Type B pancreatic cell (in vitro differentiated cells): ENCODE measurements at regions not wholly inside any gene's neighbourhood (a gene's known extent, or its start where the extent isn't known, plus 50 kb on each side); places are given as distances from the start of the nearest gene placed in this dataset.

Source experiments
- DNase-seq: peaks from one replicate; pipeline ENCODE4 v3.0.0; 2021; ENCODE audit warnings: mixed read lengths; ENCODE audit not compliant: unreplicated experiment; ENCODE audit errors: extremely low spot score
- H3K27ac Mint-ChIP-seq: 2 replicates; pipeline ENCODE4 v1.8.0; 2021; ENCODE audit warnings: mild to moderate bottlenecking, mixed read lengths
- H3K27me3 Mint-ChIP-seq: 2 replicates; pipeline ENCODE4 v1.8.0; 2021; ENCODE audit warnings: mixed read lengths
- H3K36me3 Mint-ChIP-seq: 2 replicates; pipeline ENCODE4 v1.8.0; 2021; ENCODE audit warnings: mixed read lengths
- H3K4me1 Mint-ChIP-seq: one replicate; pipeline ENCODE4 v1.8.0; 2021; ENCODE audit warnings: mixed read lengths; ENCODE audit not compliant: unreplicated experiment
- H3K4me3 Mint-ChIP-seq: 2 replicates; pipeline ENCODE4 v1.8.0; 2021; ENCODE audit warnings: mild to moderate bottlenecking, mixed read lengths
- H3K9me3 Mint-ChIP-seq: 2 replicates; pipeline ENCODE4 v1.8.0; 2021; ENCODE audit warnings: mixed read lengths
- CTCF ChIP-seq: fragments of 200-600 bp; sonication (generic); conservative IDR thresholded peaks from 2 replicates; pipeline ENCODE4 v1.5.0; 2021; ENCODE audit warnings: antibody characterized with exemption, mild to moderate bottlenecking

GRCh38 chr7:7090460-7090859 is 91.9 kb upstream of the C1GALT1 start:
- peaks cover 5% of the 10 kb centered on the region for H3K36me3 Mint-ChIP-seq
- TF ChIP-seq CTCF = no peak

GRCh38 chr7:7098280-7098818 is 84.0 kb upstream of the C1GALT1 start:
- Mint-ChIP-seq H3K9me3 (no peaks in the 10 kb centered on the region), H3K4me3 (no peak overlapping the region), H3K27ac (peak overlapping the region; percentile 90), H3K36me3 (no peaks in the 10 kb centered on the region), H3K4me1 (peaks cover 45% of the 10 kb centered on the region), H3K27me3 (no peaks in the 10 kb centered on the region)
- TF ChIP-seq CTCF = no peak
- no peak for DNase-seq

More at GRCh38 chr7:7090460-7090859, 91.9 kb upstream of the C1GALT1 start:
- peaks cover 6% of the 10 kb centered on the region for H3K9me3 Mint-ChIP-seq
- no peaks in the 10 kb centered on the region for H3K4me1 Mint-ChIP-seq
- no peak for DNase-seq
- H3K4me3 Mint-ChIP-seq = no peak overlapping the region
- no peaks in the 10 kb centered on the region for H3K27me3 Mint-ChIP-seq
- H3K27ac Mint-ChIP-seq = no peak overlapping the region

- H3K9me3 Mint-ChIP-seq = no peaks in the 10 kb centered on the region
- peak overlapping the region; percentile 90 for H3K27ac Mint-ChIP-seq
- no peak for TF ChIP-seq CTCF
- H3K4me1 Mint-ChIP-seq = peaks cover 52% of the 10 kb centered on the region
- no peaks in the 10 kb centered on the region for H3K36me3 Mint-ChIP-seq
- H3K4me3 Mint-ChIP-seq = peak overlapping the region; percentile 36
- H3K27me3 Mint-ChIP-seq = no peaks in the 10 kb centered on the region
- DNase-seq = no peak
Measured at GRCh38 chr7:7099584-7100014, 82.7 kb upstream of the C1GALT1 start.

- H3K9me3 Mint-ChIP-seq = no peaks in the 10 kb centered on the region
- peak overlapping the region; percentile 90 for H3K27ac Mint-ChIP-seq
- peak overlapping the region; percentile 50 for H3K4me3 Mint-ChIP-seq
- TF ChIP-seq CTCF = no peak
- no peak for DNase-seq
- H3K36me3 Mint-ChIP-seq = no peaks in the 10 kb centered on the region
- no peaks in the 10 kb centered on the region for H3K27me3 Mint-ChIP-seq
- H3K4me1 Mint-ChIP-seq = peaks cover 52% of the 10 kb centered on the region
Measured at GRCh38 chr7:7100432-7100849, 81.9 kb upstream of the C1GALT1 start.

- TF ChIP-seq CTCF = no peak
- DNase-seq = no peak
- Mint-ChIP-seq H3K36me3 (no peaks in the 10 kb centered on the region), H3K9me3 (no peaks in the 10 kb centered on the region), H3K4me3 (no peak overlapping the region), H3K4me1 (peaks cover 43% of the 10 kb centered on the region), H3K27ac (no peak overlapping the region), H3K27me3 (no peaks in the 10 kb centered on the region)
Measured at GRCh38 chr7:7102906-7103305, 79.4 kb upstream of the C1GALT1 start.
